HG02970 (cell line): ENCODE measurements at regions not wholly inside any gene's neighbourhood (a gene's known extent, or its start where the extent isn't known, plus 50 kb on each side); places are given as distances from the start of the nearest gene placed in this dataset.
"Not testable (repeated sequence)": the region's sequence is repeated elsewhere in the genome, so short reads cannot be mapped to it uniquely, and the experiment has no call there.

Experiments used
- ATAC-seq: cut with Tn5 transposase; IDR thresholded peaks from one replicate; pipeline ENCODE4 v1.9.1; 2021; ENCODE audit warnings: mild to moderate bottlenecking, moderate library complexity, moderate number of reproducible peaks; ENCODE audit not compliant: unreplicated experiment, low FRiP score

DNA sequence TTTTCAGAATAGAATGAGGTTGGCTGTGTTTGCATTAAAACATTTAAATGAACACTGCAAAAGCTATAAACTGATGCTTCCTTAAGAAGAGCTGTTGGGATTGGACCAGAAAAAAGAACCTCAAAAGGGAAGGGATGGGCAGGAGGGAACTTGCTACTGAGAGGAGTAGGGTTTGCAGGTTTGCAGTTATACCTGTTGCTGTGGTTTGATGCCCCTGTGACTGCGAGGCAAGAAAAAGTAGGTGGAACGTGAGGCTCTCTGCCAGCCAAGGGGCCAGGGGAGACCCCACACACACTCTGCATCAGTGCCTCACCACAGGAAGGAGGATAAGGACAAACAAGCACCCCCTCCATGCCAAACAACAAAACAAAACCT, 197.2 kb downstream of the BCAS1 start:
- ATAC-seq, result no peak

GRCh38 chr20:53872561-53873229, 197.7 kb downstream of the BCAS1 start:
- no peak for ATAC-seq

- ATAC-seq, result no peak
These were observed 198.3 kb downstream of the BCAS1 start for GRCh38 chr20:53872081-53872541.

DNA sequence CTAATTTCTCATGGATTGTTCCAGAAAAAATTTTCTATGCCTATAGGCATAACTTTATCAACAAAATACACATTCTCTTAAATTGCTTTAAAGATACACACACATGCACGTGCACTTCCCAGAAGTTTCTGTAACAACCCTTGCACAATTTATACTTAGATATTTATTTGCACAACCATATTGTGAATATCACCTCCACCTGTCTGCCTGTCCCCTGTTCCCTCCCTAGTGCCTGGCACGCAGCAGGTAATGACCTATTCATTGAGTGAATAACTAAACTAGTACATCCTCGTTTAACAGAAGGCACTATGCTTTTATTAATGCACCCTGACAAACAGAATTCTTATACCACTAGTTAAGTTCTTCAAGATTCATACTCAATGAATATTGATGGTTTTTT, 198.9 kb downstream of the BCAS1 start:
- no peak for ATAC-seq

- no peak for ATAC-seq
These were observed 199.7 kb downstream of the BCAS1 start for GRCh38 chr20:53870426-53871315.

DNA sequence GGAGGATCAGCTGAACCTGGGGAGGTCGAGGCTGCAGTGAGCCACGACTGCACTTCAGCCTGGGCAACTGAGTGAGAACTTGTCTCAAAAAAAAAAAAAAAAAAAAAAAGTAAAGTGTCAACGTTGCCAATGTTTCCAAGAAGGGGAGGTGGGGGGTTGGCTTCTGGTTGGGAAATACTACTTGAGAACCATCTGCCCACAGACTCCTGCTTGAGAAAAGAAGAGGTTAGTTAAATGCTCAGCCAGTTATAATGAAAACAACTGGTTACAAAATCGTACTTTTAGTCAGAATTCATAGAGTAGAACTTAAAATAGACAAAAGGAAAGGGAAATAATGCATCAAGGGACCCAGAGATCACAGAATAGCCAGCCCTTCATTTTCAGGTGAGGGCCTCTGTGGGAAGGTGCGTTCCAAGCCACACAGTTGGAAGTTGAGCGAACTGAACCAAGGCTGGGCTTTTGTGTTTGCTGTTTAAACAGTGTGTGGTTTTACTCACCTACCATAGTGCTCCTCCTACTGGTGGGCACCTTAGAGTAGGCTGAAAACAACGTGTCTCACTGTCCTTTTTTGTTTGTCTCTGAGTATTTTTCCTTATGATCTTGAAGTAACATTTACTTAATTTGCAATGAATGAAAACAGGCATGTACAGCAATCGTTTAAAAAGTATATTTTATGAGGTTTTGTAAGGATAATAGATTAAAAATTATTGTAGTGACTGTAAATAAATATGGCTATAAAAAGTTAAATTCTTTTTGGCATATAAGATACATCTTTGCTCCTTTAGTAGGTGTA, 200.7 kb downstream of the BCAS1 start:
- no peak for ATAC-seq

GRCh38 chr20:53867741-53868351, 202.5 kb downstream of the BCAS1 start:
- ATAC-seq, result no peak

GRCh38 chr20:53866794-53867740, 203.3 kb downstream of the BCAS1 start:
- ATAC-seq, result no peak

DNA sequence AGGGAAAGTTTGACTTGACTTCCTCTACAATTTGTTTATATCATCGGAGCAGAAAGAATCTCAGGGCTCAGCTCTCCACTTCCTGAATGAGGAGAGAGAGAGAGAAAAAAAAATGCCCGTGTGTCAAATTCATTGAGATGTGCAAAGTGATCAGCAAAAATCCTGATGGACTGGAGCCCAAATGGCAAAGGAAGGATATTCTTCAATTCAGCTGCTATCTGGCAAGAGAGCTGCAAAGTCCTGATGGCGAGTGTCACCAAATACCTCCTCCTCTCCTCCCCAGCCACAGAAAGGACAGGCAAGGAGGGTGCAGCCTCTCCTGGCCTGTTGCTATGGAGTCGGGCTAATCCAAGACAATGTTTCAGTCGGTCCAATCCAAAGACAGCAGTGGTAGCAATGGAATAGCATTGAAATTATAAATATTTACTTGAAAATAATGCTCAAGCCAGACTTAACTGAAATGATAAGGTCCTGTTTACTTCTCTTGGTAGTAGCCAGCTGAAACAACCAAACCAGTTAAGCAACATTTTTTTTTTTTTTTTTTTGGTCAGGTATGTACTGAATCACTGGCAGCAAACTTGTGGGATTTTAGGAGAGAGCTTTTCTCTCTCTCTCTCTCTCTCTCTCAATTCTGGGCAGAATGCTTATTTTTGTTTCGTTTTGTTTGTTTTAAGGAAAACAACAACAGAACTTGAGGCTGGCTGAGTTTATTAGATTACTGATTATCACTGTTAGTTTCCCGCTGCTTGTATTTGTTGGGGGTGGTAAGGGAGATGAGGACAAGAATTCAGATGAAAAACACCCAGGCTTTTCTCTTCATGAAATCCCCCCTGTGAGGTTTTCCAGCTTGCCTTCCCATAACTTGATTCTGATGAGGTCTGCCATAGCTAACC, 204.2 kb downstream of the BCAS1 start:
- ATAC-seq, result no peak

GRCh38 chr20:53864765-53865683, 205.4 kb downstream of the BCAS1 start:
- ATAC-seq, result not testable (repeated sequence)

- ATAC-seq, result not testable (repeated sequence)
These were observed 206.3 kb downstream of the BCAS1 start for GRCh38 chr20:53863923-53864641.

DNA sequence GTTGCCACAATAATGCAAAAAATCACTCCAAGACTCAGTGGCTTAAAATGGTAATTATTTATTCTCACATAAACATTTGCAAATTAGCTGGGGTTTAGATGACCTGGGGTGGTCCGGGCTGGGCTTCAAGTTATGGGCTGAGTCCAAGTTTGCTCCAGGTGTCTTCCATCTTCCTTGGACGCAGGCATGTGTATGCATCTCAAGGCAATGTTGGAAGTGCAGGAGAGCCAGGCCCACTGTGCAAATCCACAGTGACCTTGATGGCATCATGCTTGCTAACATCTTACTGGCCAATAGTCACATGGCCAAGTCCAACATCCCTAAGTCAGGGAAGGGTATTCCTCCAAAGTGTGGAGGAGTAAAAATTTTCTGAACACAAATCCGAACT, 206.9 kb downstream of the BCAS1 start:
- not testable (repeated sequence) for ATAC-seq

DNA sequence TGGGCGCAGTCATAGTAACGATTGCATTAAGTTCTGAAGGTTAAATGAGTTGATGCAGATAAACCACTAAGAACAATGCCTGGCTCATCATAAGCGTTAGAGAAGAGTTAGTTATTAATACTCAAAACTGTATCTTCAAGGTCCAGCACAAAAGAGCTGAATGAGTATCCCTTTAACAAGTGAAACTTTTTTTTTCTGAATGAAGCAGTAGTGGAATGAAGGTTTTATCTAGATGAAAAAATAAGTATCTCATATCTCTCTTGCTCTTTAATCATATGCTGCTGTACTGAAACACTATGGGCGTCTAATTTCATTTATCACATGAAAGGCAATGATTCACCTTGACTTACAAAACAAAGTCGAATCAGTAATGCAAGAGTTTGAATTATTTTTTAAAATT, 207.4 kb downstream of the BCAS1 start:
- ATAC-seq, result not testable (repeated sequence)

DNA sequence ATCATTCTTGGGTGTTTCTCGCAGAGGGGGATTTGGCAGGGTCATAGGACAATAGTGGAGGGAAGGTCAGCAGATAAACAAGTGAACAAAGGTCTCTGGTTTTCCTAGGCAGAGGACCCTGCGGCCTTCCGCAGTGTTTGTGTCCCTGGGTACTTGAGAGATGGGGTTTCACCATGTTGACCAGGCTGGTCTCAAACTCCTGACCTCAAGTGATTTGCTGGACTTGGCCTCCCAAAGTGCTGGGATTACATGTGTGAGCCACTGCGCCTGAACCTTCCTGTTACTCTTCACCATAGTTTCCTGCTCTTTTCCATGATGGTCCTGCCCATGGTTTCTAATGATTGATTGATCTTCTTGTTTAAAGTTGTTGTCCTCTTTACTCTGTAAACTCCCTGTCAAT, 207.9 kb downstream of the BCAS1 start:
- not testable (repeated sequence) for ATAC-seq

DNA sequence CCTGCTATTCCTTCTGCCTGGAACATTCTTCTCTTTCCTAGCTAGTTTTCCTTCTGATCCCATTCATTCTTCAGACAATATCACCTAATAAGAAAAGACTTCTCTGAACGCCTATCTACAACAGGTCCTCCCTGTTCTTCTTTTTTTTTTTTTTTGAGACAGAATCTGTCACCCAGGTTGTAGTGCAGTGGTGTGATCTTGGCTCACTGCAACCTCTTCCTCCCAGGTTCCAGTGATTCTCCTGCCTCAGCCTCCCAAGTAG, 208.3 kb downstream of the BCAS1 start:
- ATAC-seq, result not testable (repeated sequence)

- no peak for ATAC-seq
These were observed 210.7 kb downstream of the BCAS1 start for GRCh38 chr20:53859684-53860083.

- ATAC-seq, result not testable (repeated sequence)
These were observed 211.4 kb downstream of the BCAS1 start for GRCh38 chr20:53859009-53859408.
